Peyer's patch (tissue), 4 donors: ENCODE measurements at regions not wholly inside any gene's neighbourhood (a gene's known extent, or its start where the extent isn't known, plus 50 kb on each side); places are given as distances from the start of the nearest gene placed in this dataset.

Source experiments
- DNase-seq, 3 donors: peaks; one replicate each; pipeline ENCODE4 v3.0.0-alpha.2; 2017 to 2019
- H3K27ac ChIP-seq, 4 donors: fragments of 200-600 bp; sonication (generic); one replicate each; pipeline ENCODE4 v1.5.1; 2016 to 2019
- H3K27me3 ChIP-seq, 2 donors: fragments of 200-600 bp; sonication (generic); one replicate each; pipeline ENCODE4 v1.5.1; 2019
- H3K36me3 ChIP-seq, 3 donors: fragments of 200-600 bp; sonication (generic); one replicate each; pipeline ENCODE4 v1.5.1; 2016 to 2019
- H3K4me1 ChIP-seq, 4 donors: fragments of 200-600 bp; sonication (generic); one replicate each; pipeline ENCODE4 v1.5.1; 2016 to 2019
- H3K4me3 ChIP-seq, 4 donors: fragments of 200-600 bp; sonication (generic); 1 replicate in 3 of 4; 2 replicates in 1 of 4; pipeline ENCODE4 v1.5.1; 2016 to 2019; ENCODE audit warnings: mild to moderate bottlenecking in 1 of 4
- H3K9me3 ChIP-seq, 4 donors: fragments of 200-600 bp; sonication (generic); one replicate each; pipeline ENCODE4 v1.5.1; 2016 to 2019; ENCODE audit warnings: mild to moderate bottlenecking in 1 of 4
- POLR2A ChIP-seq, 2 donors: fragments of 450-650 bp; IDR thresholded peaks; one replicate each; pipeline ENCODE4 v1.5.1; 2017; ENCODE audit warnings: antibody characterized with exemption in 2 of 2, mild to moderate bottlenecking in 2 of 2, moderate library complexity in 2 of 2
- TF ChIP-seq, protein P1 (sequence below), 6 experiments: fragments of 450-650 bp in 4 of 6; fragments of 200-600 bp in 2 of 6; sonication (generic) in 1 of 6; IDR thresholded peaks; one replicate each; pipeline ENCODE4 v1.5.1; 2017 to 2019; ENCODE audit warnings: antibody characterized with exemption in 6 of 6, mild to moderate bottlenecking in 3 of 6, moderate library complexity in 1 of 6

DNA sequence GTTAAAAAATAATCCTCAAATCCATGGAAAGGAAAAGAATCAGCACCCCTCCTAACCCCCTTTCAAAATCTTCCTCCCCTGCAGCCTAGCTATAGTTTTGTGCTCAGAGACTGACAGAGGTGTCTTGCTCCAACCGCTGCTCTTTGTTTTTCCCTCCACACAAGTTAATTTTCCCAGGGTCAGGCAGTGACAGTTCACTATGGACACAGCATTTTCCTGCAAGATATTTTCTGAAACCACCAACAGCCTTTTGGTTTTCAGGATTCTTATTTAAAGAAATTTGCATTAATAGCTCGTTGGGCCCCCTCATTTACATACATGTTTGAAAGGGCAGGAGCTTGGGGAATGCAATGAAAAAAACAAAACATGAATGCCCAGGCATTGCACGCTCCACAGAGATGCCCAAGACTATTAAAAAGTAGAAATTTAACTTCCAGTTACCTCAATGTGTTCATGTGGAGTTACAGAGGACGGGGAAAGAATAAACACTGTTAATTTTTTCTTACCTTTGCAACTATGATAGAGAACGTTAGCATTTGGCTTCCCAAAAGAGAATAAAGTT, 71.4 kb upstream of the CXCR4 start:
- Histone ChIP-seq H3K27ac (no peak overlapping the region), H3K9me3 (no peaks in the 10 kb centered on the region), H3K4me3 (no peak overlapping the region), H3K4me1 (no peaks in the 10 kb centered on the region), H3K27me3 (no peaks in the 10 kb centered on the region), H3K36me3 (no peaks in the 10 kb centered on the region)
- no peak for DNase-seq
- no peak for TF ChIP-seq POLR2A (IDR thresholded peaks at IDR 0.05)
- TF ChIP-seq, protein P1, sequence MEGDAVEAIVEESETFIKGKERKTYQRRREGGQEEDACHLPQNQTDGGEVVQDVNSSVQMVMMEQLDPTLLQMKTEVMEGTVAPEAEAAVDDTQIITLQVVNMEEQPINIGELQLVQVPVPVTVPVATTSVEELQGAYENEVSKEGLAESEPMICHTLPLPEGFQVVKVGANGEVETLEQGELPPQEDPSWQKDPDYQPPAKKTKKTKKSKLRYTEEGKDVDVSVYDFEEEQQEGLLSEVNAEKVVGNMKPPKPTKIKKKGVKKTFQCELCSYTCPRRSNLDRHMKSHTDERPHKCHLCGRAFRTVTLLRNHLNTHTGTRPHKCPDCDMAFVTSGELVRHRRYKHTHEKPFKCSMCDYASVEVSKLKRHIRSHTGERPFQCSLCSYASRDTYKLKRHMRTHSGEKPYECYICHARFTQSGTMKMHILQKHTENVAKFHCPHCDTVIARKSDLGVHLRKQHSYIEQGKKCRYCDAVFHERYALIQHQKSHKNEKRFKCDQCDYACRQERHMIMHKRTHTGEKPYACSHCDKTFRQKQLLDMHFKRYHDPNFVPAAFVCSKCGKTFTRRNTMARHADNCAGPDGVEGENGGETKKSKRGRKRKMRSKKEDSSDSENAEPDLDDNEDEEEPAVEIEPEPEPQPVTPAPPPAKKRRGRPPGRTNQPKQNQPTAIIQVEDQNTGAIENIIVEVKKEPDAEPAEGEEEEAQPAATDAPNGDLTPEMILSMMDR (IDR thresholded peaks at IDR 0.05) = no peak

DNA sequence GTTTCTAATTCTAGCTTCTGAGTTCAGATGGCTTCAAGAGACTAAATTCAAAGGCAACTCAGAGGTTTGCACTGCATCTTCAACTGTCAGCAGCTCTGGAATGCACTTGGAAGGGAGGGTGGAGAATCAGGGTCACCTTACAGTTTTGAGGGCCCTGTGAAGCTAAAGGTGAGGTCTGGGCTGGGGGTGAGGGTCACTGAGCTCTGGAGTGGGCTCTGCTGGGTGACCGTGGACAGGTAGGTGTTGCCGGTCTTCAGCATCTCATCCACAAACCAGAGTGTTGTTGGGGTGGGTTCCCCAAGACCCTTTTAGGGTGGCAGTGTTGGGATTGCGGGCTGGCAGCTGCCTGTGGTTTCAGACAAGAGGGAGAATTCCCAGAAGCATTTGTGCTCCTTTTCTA, 70.1 kb upstream of the CXCR4 start:
- Histone ChIP-seq H3K9me3 (no peaks in the 10 kb centered on the region), H3K36me3 (no peaks in the 10 kb centered on the region), H3K4me3 (no peak overlapping the region), H3K27me3 (no peaks in the 10 kb centered on the region), H3K4me1 (no peaks in the 10 kb centered on the region), H3K27ac (no peak overlapping the region)
- TF ChIP-seq, protein P1 (IDR thresholded peaks at IDR 0.05) = no peak
- no peak for TF ChIP-seq POLR2A (IDR thresholded peaks at IDR 0.05)
- DNase-seq = no peak

DNA sequence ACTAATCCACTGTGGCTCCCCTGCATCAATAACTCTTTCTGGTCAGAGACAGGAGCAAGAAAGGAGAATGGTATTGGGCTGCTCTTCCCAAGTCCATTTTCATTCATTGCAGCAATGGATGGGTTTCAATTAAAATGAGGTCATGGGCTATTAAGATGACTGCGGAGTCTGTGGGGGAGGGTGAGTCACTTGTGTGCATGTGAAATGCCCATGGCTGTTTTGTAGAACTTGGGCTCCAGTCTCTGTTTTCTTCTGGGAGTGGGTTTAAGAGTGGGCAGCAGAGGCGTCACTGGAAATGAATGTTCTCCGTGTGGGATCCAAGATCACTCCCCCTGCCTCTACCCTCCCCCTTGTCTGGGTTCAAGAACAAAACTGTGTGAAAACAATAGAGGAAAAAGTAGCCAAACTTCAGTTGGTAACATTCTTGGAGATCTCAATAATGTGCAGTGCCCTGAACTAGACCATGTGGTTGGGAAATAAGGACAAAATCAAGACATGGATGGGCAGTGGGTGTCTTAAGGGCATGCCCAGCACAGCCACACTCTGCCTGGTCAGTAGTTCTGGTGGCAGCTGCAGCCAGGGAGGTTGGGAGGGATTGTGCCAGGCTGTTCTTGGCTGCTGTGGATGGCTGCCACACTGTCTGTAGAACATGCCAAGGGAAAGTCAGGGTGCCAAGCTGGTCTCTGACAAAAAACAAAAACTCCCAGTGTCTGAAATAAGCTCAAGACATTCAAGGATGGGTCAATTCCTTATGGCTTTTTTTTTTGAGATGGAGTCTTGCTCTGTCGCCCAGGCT, 68.2 kb upstream of the CXCR4 start:
- Histone ChIP-seq H3K4me1 (no peaks in the 10 kb centered on the region), H3K9me3 (no peaks in the 10 kb centered on the region), H3K4me3 (no peak overlapping the region), H3K36me3 (no peaks in the 10 kb centered on the region), H3K27me3 (no peaks in the 10 kb centered on the region), H3K27ac (no peak overlapping the region)
- TF ChIP-seq, protein P1 (IDR thresholded peaks at IDR 0.05) = no peak
- no peak for TF ChIP-seq POLR2A (IDR thresholded peaks at IDR 0.05)
- no peak for DNase-seq

GRCh38 chr2:136183097-136183496, 65.1 kb upstream of the CXCR4 start:
- Histone ChIP-seq H3K27me3 (no peaks in the 10 kb centered on the region), H3K27ac (no peak overlapping the region), H3K4me3 (no peak overlapping the region), H3K9me3 (no peaks in the 10 kb centered on the region), H3K4me1 (peaks cover 0 to 4% (median 0%) of the 10 kb centered on the region in 4 donors), H3K36me3 (no peaks in the 10 kb centered on the region)
- TF ChIP-seq POLR2A (IDR thresholded peaks at IDR 0.05) = no peak
- TF ChIP-seq, protein P1 (IDR thresholded peaks at IDR 0.05) = no peak
- DNase-seq = no peak

GRCh38 chr2:136182315-136182714, 64.4 kb upstream of the CXCR4 start:
- no peaks in the 10 kb centered on the region for H3K27me3 ChIP-seq
- TF ChIP-seq POLR2A (IDR thresholded peaks at IDR 0.05) = no peak
- TF ChIP-seq, protein P1 (IDR thresholded peaks at IDR 0.05) = no peak

More at GRCh38 chr2:136182315-136182714, 64.4 kb upstream of the CXCR4 start:
- Histone ChIP-seq H3K4me3 (no peak overlapping the region), H3K36me3 (no peaks in the 10 kb centered on the region), H3K27ac (no peak overlapping the region), H3K9me3 (no peaks in the 10 kb centered on the region), H3K4me1 (peaks cover 0 to 4% (median 0%) of the 10 kb centered on the region in 4 donors)
- no peak for DNase-seq
